ENCODE measurements at regions not wholly inside any gene's neighbourhood (a gene's known extent, or its start where the extent isn't known, plus 50 kb on each side); places are given as distances from the start of the nearest gene placed in this dataset.

DNA sequence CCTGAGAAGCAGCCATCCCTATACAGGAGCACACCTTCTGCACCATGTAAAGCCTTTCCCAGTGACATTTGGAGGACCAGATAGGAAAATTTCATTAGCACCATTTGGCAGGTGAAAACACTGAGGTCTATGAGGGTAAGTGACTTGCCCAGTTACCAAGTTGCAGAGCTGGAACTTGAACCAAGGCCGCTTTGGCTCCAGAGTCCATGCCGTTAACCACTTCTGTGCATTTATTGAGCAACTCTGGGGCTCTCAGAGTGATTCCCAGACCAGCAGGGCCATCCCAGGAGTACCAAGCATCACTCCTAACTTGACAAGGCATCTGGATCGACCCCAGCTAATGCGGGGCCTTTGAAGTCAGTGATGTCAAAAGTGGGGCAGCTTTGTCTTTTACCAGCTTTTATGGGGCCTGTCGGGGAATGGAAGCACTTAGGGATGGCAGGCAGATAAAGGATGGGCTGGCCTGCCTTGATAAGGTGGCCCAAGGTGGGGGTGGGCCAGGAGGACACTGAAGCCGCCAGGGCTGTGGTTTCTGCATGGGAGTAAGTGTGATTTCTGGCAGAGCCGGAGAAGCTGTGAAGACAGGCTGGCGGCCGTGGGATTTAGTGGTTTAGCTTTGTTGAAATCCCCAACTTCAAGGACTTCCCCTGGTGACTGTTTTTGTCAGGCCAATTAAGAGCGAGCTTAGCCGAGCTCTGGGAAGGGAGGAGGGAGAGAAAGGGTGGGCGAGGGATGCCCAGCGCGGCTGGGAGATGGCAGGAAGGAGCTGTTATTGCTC is 127.3 kb downstream of the MACROH2A1 start:
- TF ChIP-seq, protein P1, sequence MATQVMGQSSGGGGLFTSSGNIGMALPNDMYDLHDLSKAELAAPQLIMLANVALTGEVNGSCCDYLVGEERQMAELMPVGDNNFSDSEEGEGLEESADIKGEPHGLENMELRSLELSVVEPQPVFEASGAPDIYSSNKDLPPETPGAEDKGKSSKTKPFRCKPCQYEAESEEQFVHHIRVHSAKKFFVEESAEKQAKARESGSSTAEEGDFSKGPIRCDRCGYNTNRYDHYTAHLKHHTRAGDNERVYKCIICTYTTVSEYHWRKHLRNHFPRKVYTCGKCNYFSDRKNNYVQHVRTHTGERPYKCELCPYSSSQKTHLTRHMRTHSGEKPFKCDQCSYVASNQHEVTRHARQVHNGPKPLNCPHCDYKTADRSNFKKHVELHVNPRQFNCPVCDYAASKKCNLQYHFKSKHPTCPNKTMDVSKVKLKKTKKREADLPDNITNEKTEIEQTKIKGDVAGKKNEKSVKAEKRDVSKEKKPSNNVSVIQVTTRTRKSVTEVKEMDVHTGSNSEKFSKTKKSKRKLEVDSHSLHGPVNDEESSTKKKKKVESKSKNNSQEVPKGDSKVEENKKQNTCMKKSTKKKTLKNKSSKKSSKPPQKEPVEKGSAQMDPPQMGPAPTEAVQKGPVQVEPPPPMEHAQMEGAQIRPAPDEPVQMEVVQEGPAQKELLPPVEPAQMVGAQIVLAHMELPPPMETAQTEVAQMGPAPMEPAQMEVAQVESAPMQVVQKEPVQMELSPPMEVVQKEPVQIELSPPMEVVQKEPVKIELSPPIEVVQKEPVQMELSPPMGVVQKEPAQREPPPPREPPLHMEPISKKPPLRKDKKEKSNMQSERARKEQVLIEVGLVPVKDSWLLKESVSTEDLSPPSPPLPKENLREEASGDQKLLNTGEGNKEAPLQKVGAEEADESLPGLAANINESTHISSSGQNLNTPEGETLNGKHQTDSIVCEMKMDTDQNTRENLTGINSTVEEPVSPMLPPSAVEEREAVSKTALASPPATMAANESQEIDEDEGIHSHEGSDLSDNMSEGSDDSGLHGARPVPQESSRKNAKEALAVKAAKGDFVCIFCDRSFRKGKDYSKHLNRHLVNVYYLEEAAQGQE (IDR thresholded peaks at IDR 0.05), result no peak
- TF ChIP-seq, protein P2, sequence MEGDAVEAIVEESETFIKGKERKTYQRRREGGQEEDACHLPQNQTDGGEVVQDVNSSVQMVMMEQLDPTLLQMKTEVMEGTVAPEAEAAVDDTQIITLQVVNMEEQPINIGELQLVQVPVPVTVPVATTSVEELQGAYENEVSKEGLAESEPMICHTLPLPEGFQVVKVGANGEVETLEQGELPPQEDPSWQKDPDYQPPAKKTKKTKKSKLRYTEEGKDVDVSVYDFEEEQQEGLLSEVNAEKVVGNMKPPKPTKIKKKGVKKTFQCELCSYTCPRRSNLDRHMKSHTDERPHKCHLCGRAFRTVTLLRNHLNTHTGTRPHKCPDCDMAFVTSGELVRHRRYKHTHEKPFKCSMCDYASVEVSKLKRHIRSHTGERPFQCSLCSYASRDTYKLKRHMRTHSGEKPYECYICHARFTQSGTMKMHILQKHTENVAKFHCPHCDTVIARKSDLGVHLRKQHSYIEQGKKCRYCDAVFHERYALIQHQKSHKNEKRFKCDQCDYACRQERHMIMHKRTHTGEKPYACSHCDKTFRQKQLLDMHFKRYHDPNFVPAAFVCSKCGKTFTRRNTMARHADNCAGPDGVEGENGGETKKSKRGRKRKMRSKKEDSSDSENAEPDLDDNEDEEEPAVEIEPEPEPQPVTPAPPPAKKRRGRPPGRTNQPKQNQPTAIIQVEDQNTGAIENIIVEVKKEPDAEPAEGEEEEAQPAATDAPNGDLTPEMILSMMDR (IDR thresholded peaks at IDR 0.05), result no peak
- TF ChIP-seq JUNB (IDR thresholded peaks at IDR 0.05), result no peak
- TF ChIP-seq, protein P3, sequence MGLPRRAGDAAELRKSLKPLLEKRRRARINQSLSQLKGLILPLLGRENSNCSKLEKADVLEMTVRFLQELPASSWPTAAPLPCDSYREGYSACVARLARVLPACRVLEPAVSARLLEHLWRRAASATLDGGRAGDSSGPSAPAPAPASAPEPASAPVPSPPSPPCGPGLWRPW (IDR thresholded peaks at IDR 0.05), result no peak

Measured in A549 (cell line).